ENCODE measurements at regions not wholly inside any gene's neighbourhood (a gene's known extent, or its start where the extent isn't known, plus 50 kb on each side); places are given as distances from the start of the nearest gene placed in this dataset.

GRCh38 chr20:21033817-21034216 lies 72.3 kb downstream of the LINC00237 start:
- Histone ChIP-seq H3K27me3 (no peaks in the 10 kb centered on the region), H3K36me3 (no peaks in the 10 kb centered on the region)

GRCh38 chr20:21031666-21032065 lies 74.5 kb downstream of the LINC00237 start:
- no peaks in the 10 kb centered on the region for H3K36me3 ChIP-seq
- no peaks in the 10 kb centered on the region for H3K9me3 ChIP-seq
- DNase-seq = no peak
- no peak overlapping the region for H3K4me3 ChIP-seq
- H3K27me3 ChIP-seq = no peaks in the 10 kb centered on the region
- no peaks in the 10 kb centered on the region for H3K4me1 ChIP-seq
- no peak for ATAC-seq
- intact Hi-C loops (cut with DNase I; ENCODE audit: low total_unique reads) = no loop called here
- H3K27ac ChIP-seq = no peak overlapping the region
- in situ Hi-C loops (cut with MboI; ENCODE audit: low sequenced_read_pairs in 4 of 4) = loop anchor here in 1 of 4 donors (25.0 kb wide), 1 partner anchor 169 kb away; no protein-coding TSS in a partner anchor
- TF ChIP-seq POLR2A (IDR thresholded peaks at IDR 0.05) (no peak), CTCF (IDR thresholded peaks at IDR 0.05 in 4 of 5, conservative IDR thresholded peaks at IDR 0.05 in 1 of 5) (no peak)

More at GRCh38 chr20:21033817-21034216, 72.3 kb downstream of the LINC00237 start:
- in situ Hi-C loops (cut with MboI; ENCODE audit: low sequenced_read_pairs in 4 of 4) = loop anchor here in 1 of 4 donors (25.0 kb wide), 1 partner anchor 172 kb away; no protein-coding TSS in a partner anchor
- intact Hi-C loops (cut with DNase I; ENCODE audit: low total_unique reads) = no loop called here
- no peak overlapping the region for H3K4me3 ChIP-seq
- no peak for TF ChIP-seq POLR2A (IDR thresholded peaks at IDR 0.05)
- no peak for TF ChIP-seq CTCF (IDR thresholded peaks at IDR 0.05 in 4 of 5, conservative IDR thresholded peaks at IDR 0.05 in 1 of 5)
- no peaks in the 10 kb centered on the region for H3K9me3 ChIP-seq
- ATAC-seq = no peak
- no peak overlapping the region for H3K27ac ChIP-seq
- no peaks in the 10 kb centered on the region for H3K4me1 ChIP-seq
- no peak for DNase-seq

- no peaks in the 10 kb centered on the region for H3K4me1 ChIP-seq
- in situ Hi-C loops (cut with MboI; ENCODE audit: low sequenced_read_pairs in 4 of 4) = loop anchor here in 1 of 4 donors (25.0 kb wide), 1 partner anchor 167 kb away; no protein-coding TSS in a partner anchor
- no peaks in the 10 kb centered on the region for H3K36me3 ChIP-seq
- H3K27me3 ChIP-seq = no peaks in the 10 kb centered on the region
- no peaks in the 10 kb centered on the region for H3K9me3 ChIP-seq
- no peak for ATAC-seq
- H3K27ac ChIP-seq = no peak overlapping the region
- intact Hi-C loops (cut with DNase I; ENCODE audit: low total_unique reads) = no loop called here
- DNase-seq = no peak
- TF ChIP-seq CTCF (IDR thresholded peaks at IDR 0.05 in 4 of 5, conservative IDR thresholded peaks at IDR 0.05 in 1 of 5) (no peak), POLR2A (IDR thresholded peaks at IDR 0.05) (no peak)
- H3K4me3 ChIP-seq = no peak overlapping the region
Measured at GRCh38 chr20:21029341-21029740, 76.8 kb downstream of the LINC00237 start.

GRCh38 chr20:21028921-21029320 lies 77.2 kb downstream of the LINC00237 start:
- H3K4me1 ChIP-seq = no peaks in the 10 kb centered on the region
- intact Hi-C loops (cut with DNase I; ENCODE audit: low total_unique reads) = no loop called here
- H3K4me3 ChIP-seq = no peak overlapping the region
- no peak overlapping the region for H3K27ac ChIP-seq
- ATAC-seq (no peak), DNase-seq (no peak)
- no peaks in the 10 kb centered on the region for H3K27me3 ChIP-seq
- in situ Hi-C loops (cut with MboI; ENCODE audit: low sequenced_read_pairs in 4 of 4) = loop anchor here in 1 of 4 donors (25.0 kb wide), 1 partner anchor 167 kb away; no protein-coding TSS in a partner anchor
- H3K36me3 ChIP-seq = no peaks in the 10 kb centered on the region
- no peak for TF ChIP-seq POLR2A (IDR thresholded peaks at IDR 0.05)
- TF ChIP-seq CTCF (IDR thresholded peaks at IDR 0.05 in 4 of 5, conservative IDR thresholded peaks at IDR 0.05 in 1 of 5) = no peak
- H3K9me3 ChIP-seq = no peaks in the 10 kb centered on the region

- Histone ChIP-seq H3K9me3 (no peaks in the 10 kb centered on the region), H3K27ac (no peak overlapping the region), H3K36me3 (no peaks in the 10 kb centered on the region), H3K4me3 (no peak overlapping the region), H3K4me1 (no peaks in the 10 kb centered on the region), H3K27me3 (no peaks in the 10 kb centered on the region)
- in situ Hi-C loops (cut with MboI; ENCODE audit: low sequenced_read_pairs in 4 of 4) = loop anchor here in 1 of 4 donors (25.0 kb wide), 1 partner anchor 166 kb away; no protein-coding TSS in a partner anchor
- DNase-seq = no peak
- no peak for ATAC-seq
- TF ChIP-seq POLR2A (IDR thresholded peaks at IDR 0.05) (no peak), CTCF (IDR thresholded peaks at IDR 0.05 in 4 of 5, conservative IDR thresholded peaks at IDR 0.05 in 1 of 5) (no peak)
- intact Hi-C loops (cut with DNase I; ENCODE audit: low total_unique reads) = no loop called here
Measured at GRCh38 chr20:21028436-21028835, 77.7 kb downstream of the LINC00237 start.
